PC-9 (cell line): ENCODE measurements at regions not wholly inside any gene's neighbourhood (a gene's known extent, or its start where the extent isn't known, plus 50 kb on each side); places are given as distances from the start of the nearest gene placed in this dataset.

Experiments used
- BruUV-seq: library from RNA; stranded (reverse); fragments of 400-500 nt; replicated peaks from 2 replicates; lab custom pipeline; 2021; lab: Mats Ljungman, UMichigan
- CTCF ChIA-PET: fragments of 300-600 bp; sonication (Branson Sonifier 250); formaldehyde crosslinking; loops from one replicate; lab custom pipeline; 2022; ENCODE audit warnings: antibody characterized with exemption; lab: Charles Lee
- POLR2A ChIA-PET: fragments of 300-600 bp; sonication (Branson Sonifier 250); formaldehyde crosslinking; loops from one replicate; lab custom pipeline; 2022; ENCODE audit warnings: antibody characterized with exemption; ENCODE audit not compliant: unreplicated experiment; lab: Charles Lee
- DNase-seq, 2 experiments: peaks; one replicate each; pipeline versions ENCODE4 v3.0.0 to v3.0.0-alpha.2; 2015 to 2022; ENCODE audit warnings: mixed read lengths in 1 of 2
- H2AFZ ChIP-seq: fragments of 200-600 bp; sonication (generic); 2 replicates; pipeline ENCODE4 v1.8.1; 2017; ENCODE audit warnings: antibody characterized with exemption
- H3F3A ChIP-seq: fragments of 200-600 bp; sonication (generic); 2 replicates; pipeline ENCODE4 v1.8.1; 2017; ENCODE audit warnings: antibody characterized with exemption, mild to moderate bottlenecking, low read depth; ENCODE audit not compliant: insufficient read depth
- H3K27ac ChIP-seq: fragments of 200-600 bp; sonication (generic); 2 replicates; pipeline ENCODE4 v1.6.1; 2016; ENCODE audit warnings: mixed run types
- H3K27me3 ChIP-seq: fragments of 200-600 bp; sonication (generic); 2 replicates; pipeline ENCODE4 v1.6.1; 2016; ENCODE audit warnings: low read depth, mixed run types; ENCODE audit not compliant: insufficient read depth
- H3K36me3 ChIP-seq: fragments of 200-600 bp; sonication (generic); 2 replicates; pipeline ENCODE4 v1.6.1; 2016; ENCODE audit warnings: low read depth, mixed run types
- H3K4me1 ChIP-seq: fragments of 200-600 bp; sonication (generic); replicated peaks from 2 replicates; pipeline ENCODE4 v1.6.1; 2016; ENCODE audit warnings: mixed run types; ENCODE audit not compliant: insufficient read depth
- H3K4me2 ChIP-seq: fragments of 200-600 bp; sonication (generic); 2 replicates; pipeline ENCODE4 v1.6.1; 2017; ENCODE audit warnings: mixed run types
- H3K4me3 ChIP-seq: fragments of 200-600 bp; sonication (generic); 2 replicates; pipeline ENCODE4 v1.6.1; 2016; ENCODE audit warnings: mixed run types
- H3K79me2 ChIP-seq: fragments of 200-600 bp; sonication (generic); 2 replicates; pipeline ENCODE4 v1.6.1; 2017; ENCODE audit warnings: low read depth, mixed run types
- H3K9me2 ChIP-seq: fragments of 200-600 bp; sonication (generic); 2 replicates; pipeline ENCODE4 v1.8.1; 2017; ENCODE audit warnings: mild to moderate bottlenecking; ENCODE audit not compliant: insufficient read depth
- H3K9me3 ChIP-seq: fragments of 200-600 bp; sonication (generic); 2 replicates; pipeline ENCODE4 v1.8.1; 2016; ENCODE audit warnings: low read depth; ENCODE audit not compliant: insufficient read depth
- H4K20me1 ChIP-seq: fragments of 200-600 bp; sonication (generic); 2 replicates; pipeline ENCODE4 v1.8.1; 2017; ENCODE audit not compliant: insufficient read depth
- EZH2 ChIP-seq: fragments of 200-600 bp; sonication (generic); IDR thresholded peaks from 2 replicates; pipeline ENCODE4 v1.8.0; 2017; ENCODE audit warnings: antibody characterized with exemption, low read depth
- intact Hi-C: fragments of 100-400 bp; cut with micrococcal nuclease; formaldehyde crosslinking; loops from one replicate; pipeline ENCODE4 v1.10.0; 2022; ENCODE audit not compliant: unreplicated experiment
- TF ChIP-seq, protein P1 (sequence below): fragments of 200-600 bp; sonication (generic); conservative IDR thresholded peaks from 2 replicates; pipeline ENCODE4 v1.6.1; 2017; ENCODE audit warnings: mixed run types, antibody characterized with exemption, mild to moderate bottlenecking, moderate library complexity

DNA sequence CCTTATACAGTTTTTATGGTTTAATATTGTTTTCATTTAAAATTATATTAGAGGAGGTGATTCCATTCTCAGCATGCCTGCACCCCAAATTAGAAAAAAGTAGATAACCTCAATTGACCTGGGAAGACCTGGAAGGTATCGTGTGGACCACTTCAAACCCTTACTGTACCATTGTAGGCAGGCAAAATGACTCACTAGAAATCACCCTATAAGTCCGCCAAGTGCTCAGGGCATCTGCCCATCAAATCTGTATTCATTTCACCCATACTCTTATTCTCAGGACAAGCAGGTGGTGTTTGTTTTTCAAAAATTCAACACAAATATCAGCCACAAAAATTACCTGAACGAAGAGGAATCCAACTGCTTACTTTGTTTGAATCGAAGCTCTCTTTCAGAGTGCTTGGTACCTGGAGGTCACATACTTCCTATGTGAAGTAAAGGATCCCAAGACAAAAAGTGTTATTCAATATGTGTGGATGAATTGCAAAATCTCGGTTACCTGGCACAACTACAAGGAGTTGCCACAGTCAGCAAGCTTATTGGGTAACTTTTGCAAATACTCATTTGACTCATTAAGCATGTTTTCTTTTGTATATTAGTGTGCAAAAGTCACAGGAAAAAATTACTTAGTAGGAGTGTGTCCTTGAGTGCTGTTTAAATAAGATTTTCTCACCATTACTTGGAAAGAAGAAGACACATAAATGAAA lies 216.2 kb downstream of the ENC1 start:
- H3F3A ChIP-seq, result peaks cover 22% of the 10 kb centered on the region
- H3K9me3 ChIP-seq, result 0 out of 2 replicates have a peak, but pooled peaks cover 22% of the 10 kb centered on the region
- DNase-seq, result peak in 1 of 2 experiments; percentile 92
- H3K27me3 ChIP-seq, result no peaks in the 10 kb centered on the region
- TF ChIP-seq, protein P1, sequence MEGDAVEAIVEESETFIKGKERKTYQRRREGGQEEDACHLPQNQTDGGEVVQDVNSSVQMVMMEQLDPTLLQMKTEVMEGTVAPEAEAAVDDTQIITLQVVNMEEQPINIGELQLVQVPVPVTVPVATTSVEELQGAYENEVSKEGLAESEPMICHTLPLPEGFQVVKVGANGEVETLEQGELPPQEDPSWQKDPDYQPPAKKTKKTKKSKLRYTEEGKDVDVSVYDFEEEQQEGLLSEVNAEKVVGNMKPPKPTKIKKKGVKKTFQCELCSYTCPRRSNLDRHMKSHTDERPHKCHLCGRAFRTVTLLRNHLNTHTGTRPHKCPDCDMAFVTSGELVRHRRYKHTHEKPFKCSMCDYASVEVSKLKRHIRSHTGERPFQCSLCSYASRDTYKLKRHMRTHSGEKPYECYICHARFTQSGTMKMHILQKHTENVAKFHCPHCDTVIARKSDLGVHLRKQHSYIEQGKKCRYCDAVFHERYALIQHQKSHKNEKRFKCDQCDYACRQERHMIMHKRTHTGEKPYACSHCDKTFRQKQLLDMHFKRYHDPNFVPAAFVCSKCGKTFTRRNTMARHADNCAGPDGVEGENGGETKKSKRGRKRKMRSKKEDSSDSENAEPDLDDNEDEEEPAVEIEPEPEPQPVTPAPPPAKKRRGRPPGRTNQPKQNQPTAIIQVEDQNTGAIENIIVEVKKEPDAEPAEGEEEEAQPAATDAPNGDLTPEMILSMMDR, result no peak
- TF ChIP-seq EZH2, result no peak
- ChIA-PET CTCF (no interaction called here), POLR2A (interaction anchor here (0.5 kb wide), 1 partner anchor 212 kb away, joined by 3 read pairs; no protein-coding TSS in a partner anchor)
- no peaks in the 10 kb centered on the region for H3K36me3 ChIP-seq
- no peaks in the 10 kb centered on the region for H3K79me2 ChIP-seq
- peaks cover 26% of the 10 kb centered on the region for H3K4me1 ChIP-seq
- H4K20me1 ChIP-seq, result no peaks in the 10 kb centered on the region
- peak overlapping the region; percentile 52 for H3K4me2 ChIP-seq
- H3K27ac ChIP-seq, result peak overlapping the region; percentile 82
- no TSS peak for BruUV-seq
- H3K9me2 ChIP-seq, result no peaks in the 10 kb centered on the region
- H3K4me3 ChIP-seq, result peak overlapping the region; percentile 11; the same call in 1 of the 2 replicates
- H2AFZ ChIP-seq, result peak overlapping the region; percentile 47; the same call in 1 of the 2 replicates
- intact Hi-C loops, result no loop called here

DNA sequence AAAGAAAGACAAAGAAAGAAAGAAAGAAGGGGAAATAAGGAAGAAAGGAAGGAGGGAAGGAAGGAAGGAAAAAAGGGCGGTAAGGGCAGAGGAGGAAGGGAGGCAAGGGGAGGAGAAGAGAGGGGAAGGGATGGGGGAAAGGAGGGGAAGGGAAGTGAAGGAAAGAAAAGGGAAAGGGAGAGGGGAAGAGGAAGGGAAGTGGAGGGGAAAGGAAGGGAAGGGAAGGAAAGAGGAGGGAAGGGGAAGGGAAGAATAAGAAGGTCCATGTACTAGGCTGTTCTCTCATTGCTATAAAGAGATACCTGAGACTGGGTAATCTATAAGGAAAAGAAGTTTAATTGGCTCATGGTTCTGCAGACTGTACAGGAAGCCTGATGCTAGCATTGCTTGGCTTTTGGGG lies 217.1 kb downstream of the ENC1 start:
- TF ChIP-seq EZH2, result no peak
- TF ChIP-seq, protein P1, result no peak
- Histone ChIP-seq H4K20me1 (no peaks in the 10 kb centered on the region), H3K9me2 (no peaks in the 10 kb centered on the region), H3K79me2 (no peaks in the 10 kb centered on the region), H3K36me3 (no peaks in the 10 kb centered on the region), H3K27me3 (no peaks in the 10 kb centered on the region), H2AFZ (no peak overlapping the region), H3K9me3 (0 out of 2 replicates have a peak, but pooled peaks cover 15% of the 10 kb centered on the region), H3F3A (peaks cover 22% of the 10 kb centered on the region), H3K4me3 (no peak overlapping the region), H3K4me2 (peak overlapping the region; percentile 52), H3K27ac (peak overlapping the region; percentile 82), H3K4me1 (peaks cover 26% of the 10 kb centered on the region)
- BruUV-seq, result no TSS peak
- intact Hi-C loops, result no loop called here
- ChIA-PET CTCF (no interaction called here), POLR2A (no interaction called here)
- DNase-seq, result no peak

DNA sequence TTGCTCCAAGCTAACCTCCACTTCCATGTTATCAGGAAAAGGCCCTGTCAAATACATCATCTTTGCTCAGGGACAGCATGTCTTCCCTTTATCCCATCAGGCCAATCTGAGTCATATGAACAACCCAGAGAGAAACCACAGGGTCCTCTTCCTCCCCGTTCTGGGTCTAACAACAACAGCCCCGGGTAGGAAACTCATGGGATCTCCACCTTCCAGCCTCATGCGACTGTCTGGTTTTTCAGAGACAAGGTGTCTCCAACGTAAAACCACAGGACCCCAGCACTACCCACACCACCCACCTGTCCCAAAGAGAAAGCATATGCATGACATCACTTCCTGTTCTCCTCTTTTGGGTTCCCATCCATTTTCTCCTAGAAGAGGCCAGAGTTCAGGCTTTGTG lies 217.9 kb downstream of the ENC1 start:
- no peaks in the 10 kb centered on the region for H3K36me3 ChIP-seq
- POLR2A ChIA-PET, result no interaction called here
- intact Hi-C loops, result no loop called here
- H3K4me3 ChIP-seq, result no peak overlapping the region
- 0 out of 2 replicates have a peak, but pooled peaks cover 15% of the 10 kb centered on the region for H3K9me3 ChIP-seq
- H3K27ac ChIP-seq, result no peak overlapping the region
- TF ChIP-seq, protein P1, result no peak
- no peak for TF ChIP-seq EZH2
- no peaks in the 10 kb centered on the region for H4K20me1 ChIP-seq
- no peak for DNase-seq
- CTCF ChIA-PET, result no interaction called here
- no peaks in the 10 kb centered on the region for H3K9me2 ChIP-seq
- peaks cover 22% of the 10 kb centered on the region for H3F3A ChIP-seq
- H2AFZ ChIP-seq, result no peak overlapping the region
- H3K27me3 ChIP-seq, result no peaks in the 10 kb centered on the region
- no TSS peak for BruUV-seq
- H3K4me1 ChIP-seq, result peaks cover 26% of the 10 kb centered on the region
- H3K79me2 ChIP-seq, result no peaks in the 10 kb centered on the region
- no peak overlapping the region for H3K4me2 ChIP-seq
